Neural cell (in vitro differentiated cells): ENCODE measurements at regions not wholly inside any gene's neighbourhood (a gene's known extent, or its start where the extent isn't known, plus 50 kb on each side); places are given as distances from the start of the nearest gene placed in this dataset.

ENCODE experiments used
- H2AFZ ChIP-seq: fragments of 200-600, 300-800 bp; sonication (generic), shearing (Covaris generic); 2 replicates; pipeline ENCODE4 v1.6.0; 2014; ENCODE audit warnings: low read depth, mild to moderate bottlenecking, antibody characterized with exemption, low read length, moderate library complexity
- H3F3A ChIP-seq: fragments of 200-600 bp; shearing (Covaris generic); 2 replicates; pipeline ENCODE4 v1.6.1; 2016; ENCODE audit warnings: mild to moderate bottlenecking, moderate library complexity, mixed read lengths, antibody characterized with exemption, low read length; ENCODE audit not compliant: insufficient read depth, poor library complexity, severe bottlenecking
- H3K27ac ChIP-seq: fragments of 200-600, 300-800 bp; sonication (generic), shearing (Covaris generic); 2 replicates; pipeline ENCODE4 v1.5.1; 2014; ENCODE audit warnings: mild to moderate bottlenecking, low read length, moderate library complexity
- H3K27me3 ChIP-seq: fragments of 300-800, 200-600 bp; sonication (generic), shearing (Covaris generic); 2 replicates; pipeline ENCODE4 v1.6.0; 2014; ENCODE audit warnings: mild to moderate bottlenecking, low read depth, low read length, moderate library complexity; ENCODE audit not compliant: insufficient read depth
- H3K36me3 ChIP-seq: fragments of 300-800, 200-600 bp; sonication (generic), shearing (Covaris generic); 2 replicates; pipeline ENCODE4 v1.5.1; 2014; ENCODE audit warnings: mild to moderate bottlenecking, antibody characterized with exemption, low read length, moderate library complexity; ENCODE audit not compliant: insufficient read depth
- H3K4me2 ChIP-seq: fragments of 300-800, 200-600 bp; sonication (generic), shearing (Covaris generic); 2 replicates; pipeline ENCODE4 v1.6.0; 2014; ENCODE audit warnings: mild to moderate bottlenecking, low read length
- H3K4me3 ChIP-seq: fragments of 300-800, 200-600 bp; sonication (generic), shearing (Covaris generic); 2 replicates; pipeline ENCODE4 v1.5.1; 2014; ENCODE audit warnings: mild to moderate bottlenecking, low read length, moderate library complexity
- H3K79me2 ChIP-seq: fragments of 200-600 bp; shearing (Covaris generic); replicated peaks from 2 replicates; pipeline ENCODE4 v1.6.0; 2014; ENCODE audit warnings: mild to moderate bottlenecking, low read length, moderate library complexity; ENCODE audit not compliant: insufficient read depth
- H3K9ac ChIP-seq: fragments of 300-800, 200-600 bp; sonication (generic), shearing (Covaris generic); 2 replicates; pipeline ENCODE4 v1.6.1; 2016; ENCODE audit warnings: mild to moderate bottlenecking, low read length, mixed read lengths
- H3K9me2 ChIP-seq: fragments of 200-600 bp; shearing (Covaris generic); 2 replicates; pipeline ENCODE4 v1.6.1; 2016; ENCODE audit warnings: mild to moderate bottlenecking, low read length, mixed read lengths; ENCODE audit not compliant: insufficient read depth
- H3K9me3 ChIP-seq: fragments of 200-600, 300-800 bp; sonication (generic), shearing (Covaris generic); 2 replicates; pipeline ENCODE4 v1.6.1; 2016; ENCODE audit warnings: mild to moderate bottlenecking, mixed run types, low read length, moderate library complexity, mixed read lengths
- H4K20me1 ChIP-seq: fragments of 200-600 bp; shearing (Covaris generic); 2 replicates; pipeline ENCODE4 v1.6.1; 2016; ENCODE audit warnings: mild to moderate bottlenecking, mixed run types; ENCODE audit not compliant: insufficient read depth
- CTCF ChIP-seq: fragments of 450-650 bp; IDR thresholded peaks from 2 replicates; pipeline ENCODE4 v1.5.1; 2014; ENCODE audit warnings: antibody characterized with exemption, mild to moderate bottlenecking, moderate library complexity; ENCODE audit not compliant: poor library complexity, severe bottlenecking
- EP300 ChIP-seq: fragments of 450-650 bp; conservative IDR thresholded peaks from 2 replicates; pipeline ENCODE4 v1.6.1; 2014; ENCODE audit warnings: antibody characterized with exemption, mild to moderate bottlenecking, moderate library complexity; ENCODE audit not compliant: poor library complexity, severe bottlenecking
- EZH2 ChIP-seq: fragments of 200-600, 300-800 bp; shearing (Covaris generic), sonication (generic); IDR thresholded peaks from 2 replicates; pipeline ENCODE4 v1.6.1; 2014; ENCODE audit warnings: antibody characterized with exemption, low read length, borderline replicate concordance, mild to moderate bottlenecking; ENCODE audit not compliant: insufficient read depth, poor library complexity, severe bottlenecking
- MXI1 ChIP-seq: fragments of 450-650 bp; conservative IDR thresholded peaks from 2 replicates; pipeline ENCODE4 v1.6.1; 2014; ENCODE audit warnings: antibody characterized with exemption, mild to moderate bottlenecking; ENCODE audit not compliant: poor library complexity, severe bottlenecking
- POLR2AphosphoS5 ChIP-seq: IDR thresholded peaks from 2 replicates; pipeline ENCODE4 v1.6.1; 2012
- RAD21 ChIP-seq: fragments of 450-650 bp; conservative IDR thresholded peaks from 2 replicates; pipeline ENCODE4 v1.6.1; 2014; ENCODE audit warnings: antibody characterized with exemption, mild to moderate bottlenecking, moderate library complexity
- REST ChIP-seq: IDR thresholded peaks from 2 replicates; pipeline ENCODE4 v1.6.1; 2012; ENCODE audit warnings: borderline replicate concordance
- SMC3 ChIP-seq: fragments of 450-650 bp; conservative IDR thresholded peaks from 2 replicates; pipeline ENCODE4 v1.6.1; 2014; ENCODE audit warnings: antibody characterized with exemption, mild to moderate bottlenecking, moderate library complexity; ENCODE audit not compliant: poor library complexity
- TAF1 ChIP-seq: IDR thresholded peaks from 2 replicates; pipeline ENCODE4 v1.6.1; 2012; ENCODE audit warnings: low read depth

- no peaks in the 10 kb centered on the region for H4K20me1 ChIP-seq
- H3K79me2 ChIP-seq, result no peaks in the 10 kb centered on the region
- no peaks in the 10 kb centered on the region for H3K27me3 ChIP-seq
- H3K9me2 ChIP-seq, result no peaks in the 10 kb centered on the region
- H3K9ac ChIP-seq, result no peak overlapping the region
- no peak for TF ChIP-seq TAF1
- no peak for TF ChIP-seq SMC3
- no peak for TF ChIP-seq EZH2
- no peak for TF ChIP-seq EP300
- no peak for TF ChIP-seq POLR2AphosphoS5
- TF ChIP-seq MXI1, result no peak
- TF ChIP-seq RAD21, result no peak
- no peak for TF ChIP-seq REST
- TF ChIP-seq CTCF, result no peak
- H3K4me2 ChIP-seq, result no peak overlapping the region
- no peak overlapping the region for H3K4me3 ChIP-seq
- H3K36me3 ChIP-seq, result no peaks in the 10 kb centered on the region
- no peak overlapping the region for H3K27ac ChIP-seq
- H3F3A ChIP-seq, result no peaks in the 10 kb centered on the region
- H2AFZ ChIP-seq, result no peak overlapping the region
- no peaks in the 10 kb centered on the region for H3K9me3 ChIP-seq
These were observed 719.0 kb upstream of the MIR17HG start for GRCh38 chr13:90628471-90628870.

- H2AFZ ChIP-seq, result no peak overlapping the region
- no peak overlapping the region for H3K9ac ChIP-seq
- no peak for TF ChIP-seq MXI1
- no peak for TF ChIP-seq POLR2AphosphoS5
- no peak for TF ChIP-seq CTCF
- no peak for TF ChIP-seq EZH2
- no peak for TF ChIP-seq TAF1
- no peak for TF ChIP-seq SMC3
- TF ChIP-seq RAD21, result no peak
- TF ChIP-seq EP300, result no peak
- no peak for TF ChIP-seq REST
- H3K27ac ChIP-seq, result no peak overlapping the region
- no peak overlapping the region for H3K4me3 ChIP-seq
- H3K4me2 ChIP-seq, result no peak overlapping the region
- no peaks in the 10 kb centered on the region for H3F3A ChIP-seq
- no peaks in the 10 kb centered on the region for H3K9me2 ChIP-seq
- H4K20me1 ChIP-seq, result no peaks in the 10 kb centered on the region
- H3K36me3 ChIP-seq, result no peaks in the 10 kb centered on the region
- H3K9me3 ChIP-seq, result no peaks in the 10 kb centered on the region
- H3K27me3 ChIP-seq, result no peaks in the 10 kb centered on the region
- no peaks in the 10 kb centered on the region for H3K79me2 ChIP-seq
These were observed 716.8 kb upstream of the MIR17HG start for GRCh38 chr13:90630716-90631115.
